ENCODE measurements at regions not wholly inside any gene's neighbourhood (a gene's known extent, or its start where the extent isn't known, plus 50 kb on each side); places are given as distances from the start of the nearest gene placed in this dataset.

DNA sequence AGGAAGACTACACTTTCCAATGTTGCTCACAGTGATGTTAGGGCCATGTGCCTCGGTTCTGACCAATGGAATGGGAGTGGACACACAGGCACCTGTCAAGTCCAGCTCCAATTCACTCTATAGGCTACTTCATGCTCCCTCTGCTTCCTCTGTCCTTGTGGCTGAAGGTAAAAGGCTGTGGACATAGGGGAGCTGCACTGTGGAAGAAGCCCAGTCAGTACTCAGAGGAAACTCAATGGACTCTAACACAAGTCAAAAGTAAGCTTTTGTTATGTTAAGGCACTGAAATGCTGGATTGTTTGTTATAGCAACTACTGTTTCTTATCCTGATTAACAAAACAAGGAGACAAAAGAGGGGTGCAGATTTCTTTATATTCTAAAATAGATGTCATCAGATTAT lies 278.2 kb downstream of the BCL11B start:
- DNase-seq (ENCODE audit: low read depth, low spot score): no peak
- H3K79me2 ChIP-seq (ENCODE audit: control insufficient read depth, insufficient read depth, low read length): no peaks in the 10 kb centered on the region
- POLR2A ChIA-PET: no interaction called here
- no peaks in the 10 kb centered on the region for H3K36me3 ChIP-seq (ENCODE audit: control insufficient read depth in 2 of 2, extremely low read depth in 1 of 2, insufficient read depth in 2 of 2, low read length in 2 of 2)
- no peak for FAIRE-seq
- no peak overlapping the region for H3K27ac ChIP-seq (ENCODE audit: insufficient read depth, low read depth, low read length)
- H4K20me1 ChIP-seq (replicated peaks; ENCODE audit: control insufficient read depth, extremely low read depth, insufficient read depth, low read length): no peaks in the 10 kb centered on the region
- no TSS peak for BruUV-seq (replicated peaks)
- intact Hi-C loops (cut with micrococcal nuclease) (no loop called here), dilution Hi-C loops (cut with MboI; ENCODE audit: extremely low pct_ligation_motif_present, low sequenced_read_pairs) (no loop called here)
- H3K9me3 ChIP-seq (replicated peaks; ENCODE audit: control insufficient read depth, insufficient read depth, low read length): peaks cover 2% of the 10 kb centered on the region
- H3K9me1 ChIP-seq (replicated peaks; ENCODE audit: control insufficient read depth, extremely low read depth, insufficient read depth, low read length): no peaks in the 10 kb centered on the region
- no peak for TF ChIP-seq FOS (IDR thresholded peaks at IDR 0.05; ENCODE audit: borderline replicate concordance, insufficient read depth, low read length)
- no peak for TF ChIP-seq GATA2 (IDR thresholded peaks at IDR 0.05; ENCODE audit: insufficient read depth, insufficient read length, low read depth, low read length)
- no peak for TF ChIP-seq POLR2AphosphoS5 (IDR thresholded peaks at IDR 0.05; ENCODE audit: insufficient read depth, low read depth, low read length)
- TF ChIP-seq EZH2 (IDR thresholded peaks at IDR 0.05; ENCODE audit: borderline replicate concordance, low read depth, low read length, severe bottlenecking): no peak
- TF ChIP-seq, protein P1, sequence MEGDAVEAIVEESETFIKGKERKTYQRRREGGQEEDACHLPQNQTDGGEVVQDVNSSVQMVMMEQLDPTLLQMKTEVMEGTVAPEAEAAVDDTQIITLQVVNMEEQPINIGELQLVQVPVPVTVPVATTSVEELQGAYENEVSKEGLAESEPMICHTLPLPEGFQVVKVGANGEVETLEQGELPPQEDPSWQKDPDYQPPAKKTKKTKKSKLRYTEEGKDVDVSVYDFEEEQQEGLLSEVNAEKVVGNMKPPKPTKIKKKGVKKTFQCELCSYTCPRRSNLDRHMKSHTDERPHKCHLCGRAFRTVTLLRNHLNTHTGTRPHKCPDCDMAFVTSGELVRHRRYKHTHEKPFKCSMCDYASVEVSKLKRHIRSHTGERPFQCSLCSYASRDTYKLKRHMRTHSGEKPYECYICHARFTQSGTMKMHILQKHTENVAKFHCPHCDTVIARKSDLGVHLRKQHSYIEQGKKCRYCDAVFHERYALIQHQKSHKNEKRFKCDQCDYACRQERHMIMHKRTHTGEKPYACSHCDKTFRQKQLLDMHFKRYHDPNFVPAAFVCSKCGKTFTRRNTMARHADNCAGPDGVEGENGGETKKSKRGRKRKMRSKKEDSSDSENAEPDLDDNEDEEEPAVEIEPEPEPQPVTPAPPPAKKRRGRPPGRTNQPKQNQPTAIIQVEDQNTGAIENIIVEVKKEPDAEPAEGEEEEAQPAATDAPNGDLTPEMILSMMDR (IDR thresholded peaks at IDR 0.05; ENCODE audit: extremely low read depth in 1 of 2, insufficient read depth in 1 of 2, low read depth in 1 of 2, low read length in 2 of 2): no peak
- no peak for TF ChIP-seq JUN (IDR thresholded peaks at IDR 0.05; ENCODE audit: borderline replicate concordance, insufficient read depth, insufficient read length, low read depth)
- TF ChIP-seq MYC (IDR thresholded peaks at IDR 0.05; ENCODE audit: low read depth, low read length): no peak
- TF ChIP-seq, protein P2, sequence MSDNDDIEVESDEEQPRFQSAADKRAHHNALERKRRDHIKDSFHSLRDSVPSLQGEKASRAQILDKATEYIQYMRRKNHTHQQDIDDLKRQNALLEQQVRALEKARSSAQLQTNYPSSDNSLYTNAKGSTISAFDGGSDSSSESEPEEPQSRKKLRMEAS (IDR thresholded peaks at IDR 0.05; ENCODE audit: insufficient read depth, insufficient read length): no peak
- no peaks in the 10 kb centered on the region for H3K4me1 ChIP-seq (ENCODE audit: control insufficient read depth, extremely low read depth, insufficient read depth, low read length)
- H3K4me2 ChIP-seq (ENCODE audit: insufficient read depth, low read length): no peak overlapping the region
- H2AFZ ChIP-seq (ENCODE audit: low read depth, low read length): no peak overlapping the region
- CTCF ChIA-PET: no interaction called here
- H3K27me3 ChIP-seq (ENCODE audit: control insufficient read depth in 2 of 2, insufficient read depth in 2 of 2, low read length in 2 of 2): no peaks in the 10 kb centered on the region
- no peak overlapping the region for H3K9ac ChIP-seq (replicated peaks; ENCODE audit: extremely low read depth, insufficient read depth, low read length)
- no peak overlapping the region for H3K4me3 ChIP-seq (replicated peaks in 1 of 3; ENCODE audit: insufficient read depth in 1 of 3, low read depth in 1 of 3, low read length in 3 of 3)
